ENCODE measurements at regions not wholly inside any gene's neighbourhood (a gene's known extent, or its start where the extent isn't known, plus 50 kb on each side); places are given as distances from the start of the nearest gene placed in this dataset.
A peak's percentile ranks its signal among the peaks of the same experiment; 100 is the strongest.

- DNase-seq (ENCODE audit: low read depth in 2 of 2), result no peak
- no peak for TF ChIP-seq CTCF (IDR thresholded peaks at IDR 0.05; ENCODE audit: low read depth, low read length)
- H3K4me3 ChIP-seq (replicated peaks in 1 of 2; ENCODE audit: low read depth in 2 of 2, low read length in 2 of 2), result no peak overlapping the region
Observed at GRCh38 chr17:13690806-13691205, 89.1 kb upstream of the HS3ST3A1 start.

DNA sequence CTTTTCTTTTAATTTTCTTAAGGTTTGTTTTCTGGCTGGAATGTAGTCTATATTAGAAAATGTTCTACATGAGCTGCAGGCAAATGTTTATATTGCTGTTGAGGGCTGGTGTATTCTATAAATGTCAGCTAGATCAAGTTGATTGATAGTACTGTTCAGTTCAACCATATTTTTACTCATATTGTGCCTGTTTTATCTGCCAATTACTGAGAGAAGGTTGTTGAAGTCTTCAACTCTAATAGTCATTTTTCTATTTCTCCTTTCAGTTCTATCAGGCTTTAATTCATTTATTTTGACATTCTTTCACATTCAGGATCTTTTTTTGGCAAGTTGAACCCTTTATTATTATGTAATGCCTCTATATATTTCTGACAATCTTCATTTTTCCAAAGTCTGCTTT lies 93.2 kb upstream of the HS3ST3A1 start:
- DNase-seq (ENCODE audit: low read depth in 2 of 2), result no peak
- no peak overlapping the region for H3K4me3 ChIP-seq (replicated peaks in 1 of 2; ENCODE audit: low read depth in 2 of 2, low read length in 2 of 2)
- no peak for TF ChIP-seq CTCF (IDR thresholded peaks at IDR 0.05; ENCODE audit: low read depth, low read length)

DNA sequence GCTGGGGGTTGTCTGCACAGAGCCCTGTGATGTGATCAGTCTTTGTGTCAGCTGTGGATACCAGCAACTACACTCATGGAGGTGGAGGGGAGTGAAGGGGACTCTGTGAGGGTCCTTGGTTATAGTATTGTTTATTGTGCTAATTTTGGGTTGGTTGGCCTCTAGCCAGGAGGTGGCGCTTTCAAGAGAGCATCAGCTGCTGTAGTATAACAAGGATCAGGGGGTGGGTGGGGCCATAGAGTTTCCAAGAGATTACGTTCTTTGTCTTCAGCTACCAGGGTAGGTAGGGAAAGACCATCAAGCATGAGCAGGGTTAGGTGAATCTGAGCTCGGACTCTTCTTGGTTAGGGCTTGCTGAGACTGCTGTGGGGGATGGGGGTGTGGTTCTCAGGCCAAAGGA lies 97.1 kb upstream of the HS3ST3A1 start:
- no peak overlapping the region for H3K4me3 ChIP-seq (replicated peaks in 1 of 2; ENCODE audit: low read depth in 2 of 2, low read length in 2 of 2)
- DNase-seq (ENCODE audit: low read depth in 2 of 2), result no peak

DNA sequence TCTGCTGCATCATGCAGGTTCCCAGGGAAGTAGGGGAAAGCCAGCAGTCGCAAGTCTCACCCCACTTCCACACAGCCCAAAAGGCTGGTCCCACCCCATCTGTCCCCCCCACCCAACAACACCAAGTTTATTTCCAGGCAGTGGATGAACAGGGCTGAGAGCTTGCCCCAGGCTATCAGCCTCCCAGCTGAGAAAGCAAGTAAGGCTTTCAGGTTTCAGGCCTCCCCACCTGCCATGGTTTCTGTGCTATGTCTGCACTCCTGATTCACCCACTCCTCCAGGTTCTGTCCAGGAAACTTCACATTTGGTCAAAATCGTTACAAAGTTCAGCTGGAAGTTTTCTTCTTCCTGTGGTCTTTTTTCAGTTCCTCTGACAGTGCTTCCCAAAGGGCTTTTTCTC lies 97.5 kb upstream of the HS3ST3A1 start:
- TF ChIP-seq CTCF (IDR thresholded peaks at IDR 0.05; ENCODE audit: low read depth, low read length), result no peak
- no peak for DNase-seq (ENCODE audit: low read depth in 2 of 2)
- no peak overlapping the region for H3K4me3 ChIP-seq (replicated peaks in 1 of 2; ENCODE audit: low read depth in 2 of 2, low read length in 2 of 2)

More for the DNA sequence above, 97.1 kb upstream of the HS3ST3A1 start:
- TF ChIP-seq CTCF (IDR thresholded peaks at IDR 0.05; ENCODE audit: low read depth, low read length), result no peak

DNA sequence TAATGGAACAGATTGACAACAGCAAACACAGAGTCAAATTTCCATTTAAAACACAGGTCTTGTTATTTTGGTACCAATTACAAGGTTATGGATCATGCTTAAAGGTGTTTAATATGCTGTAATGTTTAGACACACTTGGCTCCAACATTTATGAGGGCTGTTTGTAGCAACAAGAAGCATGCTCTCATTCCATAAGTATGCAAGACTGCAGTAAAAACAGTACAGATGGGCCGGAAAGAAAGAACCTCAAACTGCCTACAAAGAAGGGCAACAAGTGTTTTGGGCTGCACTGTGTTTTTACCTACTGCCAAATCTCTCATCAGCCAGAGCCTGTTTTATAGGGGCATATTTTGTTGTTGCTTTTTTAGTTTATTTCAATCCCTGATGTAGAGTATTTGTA lies 100.5 kb upstream of the HS3ST3A1 start:
- peak in 1 of 2 donors; percentile 8 for DNase-seq (ENCODE audit: low read depth in 2 of 2)
- no peak for TF ChIP-seq CTCF (IDR thresholded peaks at IDR 0.05; ENCODE audit: low read depth, low read length)
- no peak overlapping the region for H3K4me3 ChIP-seq (replicated peaks in 1 of 2; ENCODE audit: low read depth in 2 of 2, low read length in 2 of 2)

DNA sequence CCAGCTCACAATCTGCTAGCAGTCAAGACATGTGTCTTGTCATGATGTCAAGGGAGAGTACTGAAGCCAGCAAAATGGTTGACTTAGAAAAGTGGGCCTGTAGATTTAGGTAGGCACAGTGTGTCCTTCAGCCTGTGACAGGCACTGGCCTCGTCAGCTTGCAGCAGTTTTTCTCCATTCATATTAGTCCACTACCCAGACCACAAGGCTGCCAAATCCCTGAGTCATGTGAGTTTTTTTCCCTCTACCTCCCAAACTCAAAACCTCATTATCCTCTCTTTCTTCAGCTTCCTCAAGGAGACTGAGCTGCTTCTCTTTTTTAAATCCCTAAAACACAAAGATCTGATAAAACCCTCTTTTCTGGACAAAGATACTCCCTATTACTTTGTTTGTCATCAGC lies 102.6 kb upstream of the HS3ST3A1 start:
- no peak for TF ChIP-seq CTCF (IDR thresholded peaks at IDR 0.05; ENCODE audit: low read depth, low read length)
- peak in 1 of 2 donors; percentile 69 for DNase-seq (ENCODE audit: low read depth in 2 of 2)
- no peak overlapping the region for H3K4me3 ChIP-seq (replicated peaks in 1 of 2; ENCODE audit: low read depth in 2 of 2, low read length in 2 of 2)

- no peak overlapping the region for H3K4me3 ChIP-seq (replicated peaks in 1 of 2; ENCODE audit: low read depth in 2 of 2, low read length in 2 of 2)
- TF ChIP-seq CTCF (IDR thresholded peaks at IDR 0.05; ENCODE audit: low read depth, low read length), result no peak
- DNase-seq (ENCODE audit: low read depth in 2 of 2), result no peak
Observed at GRCh38 chr17:13705221-13705620, 103.5 kb upstream of the HS3ST3A1 start.

Data from cardiac fibroblast (primary cell).